ENCODE measurements at regions not wholly inside any gene's neighbourhood (a gene's known extent, or its start where the extent isn't known, plus 50 kb on each side); places are given as distances from the start of the nearest gene placed in this dataset.

DNA sequence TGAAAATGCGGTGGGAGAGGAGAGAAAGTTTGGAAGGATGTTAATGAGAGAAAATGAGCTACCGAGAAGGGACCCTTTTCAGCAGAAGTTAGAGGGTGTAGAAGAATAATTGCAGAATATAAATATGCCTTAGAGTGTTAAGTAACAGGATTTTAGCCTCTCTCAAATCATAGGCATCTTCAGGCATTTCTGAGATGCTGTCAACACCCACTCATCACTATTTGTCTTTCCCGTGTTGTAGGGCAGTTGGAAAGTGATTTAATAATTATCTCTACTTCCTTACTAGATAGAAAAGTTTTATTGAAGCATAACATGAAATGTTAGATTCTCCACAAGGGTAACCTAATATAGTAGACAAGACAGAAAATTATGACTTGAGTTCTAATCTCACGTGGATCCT is 96.4 kb upstream of the RGS4 start:
- no peak overlapping the region for H3K4me3 Mint-ChIP-seq

More for the DNA sequence above, 96.4 kb upstream of the RGS4 start:
- H3K4me2 ChIP-seq (ENCODE audit: insufficient read depth, insufficient read length, low read length) = no peak overlapping the region
- H3K56ac ChIP-seq (ENCODE audit: insufficient read length, low read depth, low read length) = no peak overlapping the region
- DNase-seq = no peak
- no peak overlapping the region for H2AK5ac ChIP-seq (ENCODE audit: insufficient read length, low read length)
- Mint-ChIP-seq H3K9me3 (no peaks in the 10 kb centered on the region), H3K27me3 (ENCODE audit: low read depth) (no peaks in the 10 kb centered on the region; the same call in 1 of the 2 replicates), H3K4me1 (peaks cover 0 to under 1% of the 10 kb centered on the region in 2 experiments; a peak in 1 of 4 replicates), H3K36me3 (ENCODE audit: insufficient read depth in 1 of 3, low read depth in 3 of 3) (no peaks in the 10 kb centered on the region), H3K27ac (no peak overlapping the region)
- H3K27me3 ChIP-seq (ENCODE audit: insufficient read depth, low read length) = no peaks in the 10 kb centered on the region
- no peak overlapping the region for H3K18ac ChIP-seq (ENCODE audit: insufficient read length, low read depth, low read length)
- no peak overlapping the region for H4K91ac ChIP-seq (ENCODE audit: insufficient read length, low read depth, low read length)
- H3K4me1 ChIP-seq (ENCODE audit: insufficient read depth, low read length) = no peaks in the 10 kb centered on the region
- no peak overlapping the region for H2BK120ac ChIP-seq (ENCODE audit: low read depth, low read length, poor library complexity, severe bottlenecking)
- H3K23ac ChIP-seq (ENCODE audit: insufficient read length, low read depth, low read length) = no peak overlapping the region
- H4K20me1 ChIP-seq (ENCODE audit: control insufficient read depth, insufficient read depth, insufficient read length) = no peaks in the 10 kb centered on the region
- H4K8ac ChIP-seq (replicated peaks; ENCODE audit: insufficient read length, low read depth, low read length) = no peak overlapping the region
- H3K23me2 ChIP-seq (ENCODE audit: insufficient read length, low read depth, low read length, poor library complexity, severe bottlenecking) = no peaks in the 10 kb centered on the region
- H3K79me1 ChIP-seq (ENCODE audit: insufficient read depth, low read depth, low read length, poor library complexity, severe bottlenecking) = no peaks in the 10 kb centered on the region
- no peaks in the 10 kb centered on the region for H3K9me3 ChIP-seq (ENCODE audit: control insufficient read depth, low read depth, low read length)
- no peak overlapping the region for H2AFZ ChIP-seq (ENCODE audit: low read length)
- no peak overlapping the region for H3K9ac ChIP-seq (ENCODE audit: extremely low read depth, insufficient read length, low read length)
- no peak overlapping the region for H4K5ac ChIP-seq (ENCODE audit: insufficient read length, low read depth, low read length)
- H3K4ac ChIP-seq (ENCODE audit: low read depth, low read length) = no peak overlapping the region
- no peak overlapping the region for H2BK15ac ChIP-seq (ENCODE audit: low read depth, low read length)
- no peaks in the 10 kb centered on the region for H3K79me2 ChIP-seq (ENCODE audit: insufficient read depth, low read length)
- H3K14ac ChIP-seq (ENCODE audit: insufficient read depth, low read length) = no peak overlapping the region
- no peak overlapping the region for H3T11ph ChIP-seq (ENCODE audit: low read length)
- no peak overlapping the region for H3K27ac ChIP-seq (ENCODE audit: insufficient read length, low read depth, low read length)
- no peak overlapping the region for H2BK5ac ChIP-seq (ENCODE audit: insufficient read length, low read length)
- no CpG with 5 or more reads among the region's 4 CpGs for WGBS (ENCODE audit: extremely low coverage, insufficient read length, low lambda C conversion rate)
- H2BK12ac ChIP-seq (ENCODE audit: insufficient read length, low read depth, low read length) = no peak overlapping the region
- TF ChIP-seq, protein P1, sequence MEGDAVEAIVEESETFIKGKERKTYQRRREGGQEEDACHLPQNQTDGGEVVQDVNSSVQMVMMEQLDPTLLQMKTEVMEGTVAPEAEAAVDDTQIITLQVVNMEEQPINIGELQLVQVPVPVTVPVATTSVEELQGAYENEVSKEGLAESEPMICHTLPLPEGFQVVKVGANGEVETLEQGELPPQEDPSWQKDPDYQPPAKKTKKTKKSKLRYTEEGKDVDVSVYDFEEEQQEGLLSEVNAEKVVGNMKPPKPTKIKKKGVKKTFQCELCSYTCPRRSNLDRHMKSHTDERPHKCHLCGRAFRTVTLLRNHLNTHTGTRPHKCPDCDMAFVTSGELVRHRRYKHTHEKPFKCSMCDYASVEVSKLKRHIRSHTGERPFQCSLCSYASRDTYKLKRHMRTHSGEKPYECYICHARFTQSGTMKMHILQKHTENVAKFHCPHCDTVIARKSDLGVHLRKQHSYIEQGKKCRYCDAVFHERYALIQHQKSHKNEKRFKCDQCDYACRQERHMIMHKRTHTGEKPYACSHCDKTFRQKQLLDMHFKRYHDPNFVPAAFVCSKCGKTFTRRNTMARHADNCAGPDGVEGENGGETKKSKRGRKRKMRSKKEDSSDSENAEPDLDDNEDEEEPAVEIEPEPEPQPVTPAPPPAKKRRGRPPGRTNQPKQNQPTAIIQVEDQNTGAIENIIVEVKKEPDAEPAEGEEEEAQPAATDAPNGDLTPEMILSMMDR (conservative IDR thresholded peaks at IDR 0.05) = no peak
- no peak overlapping the region for H2BK20ac ChIP-seq (ENCODE audit: low read depth, low read length, poor library complexity, severe bottlenecking)

Measured in H9 (cell line).